NT2/D1 (cell line): ENCODE measurements at regions not wholly inside any gene's neighbourhood (a gene's known extent, or its start where the extent isn't known, plus 50 kb on each side); places are given as distances from the start of the nearest gene placed in this dataset.
"Not testable (repeated sequence)": the region's sequence is repeated elsewhere in the genome, so short reads cannot be mapped to it uniquely, and the experiment has no call there.

Source experiments
- DNase-seq: peaks from one replicate; pipeline ENCODE4 v3.0.0-alpha.2; 2011; ENCODE audit warnings: low read depth, low spot score
- H3K27me3 ChIP-seq: 2 replicates; pipeline ENCODE4 v1.6.0; 2011; ENCODE audit warnings: mild to moderate bottlenecking; ENCODE audit not compliant: insufficient read length, insufficient read depth
- H3K36me3 ChIP-seq: 2 replicates; pipeline ENCODE4 v1.6.1; 2011; ENCODE audit warnings: mild to moderate bottlenecking, low read length, mixed read lengths; ENCODE audit not compliant: insufficient read depth, insufficient read length
- H3K4me1 ChIP-seq: 2 replicates; pipeline ENCODE4 v1.5.1; 2011; ENCODE audit not compliant: insufficient read depth, insufficient read length
- H3K4me3 ChIP-seq: 2 replicates; pipeline ENCODE4 v1.5.1; 2011; ENCODE audit warnings: low read depth; ENCODE audit not compliant: insufficient read length
- H3K9ac ChIP-seq: 2 replicates; pipeline ENCODE4 v1.6.0; 2011; ENCODE audit warnings: low read depth; ENCODE audit not compliant: insufficient read length
- H3K9me3 ChIP-seq: 2 replicates; pipeline ENCODE4 v1.5.1; 2011; ENCODE audit warnings: mild to moderate bottlenecking, low read length; ENCODE audit not compliant: insufficient read depth
- SUZ12 ChIP-seq: IDR thresholded peaks from 2 replicates; pipeline ENCODE4 v1.6.1; 2011; ENCODE audit not compliant: insufficient read length, insufficient read depth; ENCODE audit errors: extremely low read depth
- YY1 ChIP-seq: IDR thresholded peaks from 2 replicates; pipeline ENCODE4 v1.6.1; 2011; ENCODE audit not compliant: insufficient read length, insufficient read depth
- ZNF274 ChIP-seq: IDR thresholded peaks from 2 replicates; pipeline ENCODE4 v1.6.1; 2011; ENCODE audit warnings: mild to moderate bottlenecking, low read depth, low read length

GRCh38 chr21:38900499-38900898, 94.8 kb downstream of the ETS2 start:
- TF ChIP-seq YY1 (no peak), SUZ12 (no peak), ZNF274 (no peak)
- Histone ChIP-seq H3K36me3 (no peaks in the 10 kb centered on the region), H3K4me1 (no peaks in the 10 kb centered on the region), H3K9me3 (no peaks in the 10 kb centered on the region; the same call in 1 of the 2 replicates), H3K9ac (no peak overlapping the region), H3K27me3 (no peaks in the 10 kb centered on the region), H3K4me3 (no peak overlapping the region)
- DNase-seq, result no peak

- not testable (repeated sequence) for H3K27me3 ChIP-seq, H3K9me3 ChIP-seq, DNase-seq, H3K9ac ChIP-seq, H3K4me1 ChIP-seq, H3K4me3 ChIP-seq, H3K36me3 ChIP-seq
Measured at GRCh38 chr21:38899985-38900384, 94.3 kb downstream of the ETS2 start.

GRCh38 chr21:38899277-38899947, 93.7 kb downstream of the ETS2 start:
- Histone ChIP-seq H3K27me3 (no peaks in the 10 kb centered on the region), H3K9ac (no peak overlapping the region), H3K4me3 (no peak overlapping the region), H3K36me3 (no peaks in the 10 kb centered on the region), H3K4me1 (no peaks in the 10 kb centered on the region), H3K9me3 (no peaks in the 10 kb centered on the region; the same call in 1 of the 2 replicates)
- DNase-seq, result no peak
- TF ChIP-seq SUZ12 (no peak), ZNF274 (no peak), YY1 (no peak)

GRCh38 chr21:38898422-38899096, 92.8 kb downstream of the ETS2 start:
- no peaks in the 10 kb centered on the region for H3K4me1 ChIP-seq
- H3K36me3 ChIP-seq, result no peaks in the 10 kb centered on the region
- no peaks in the 10 kb centered on the region; the same call in 1 of the 2 replicates for H3K9me3 ChIP-seq
- H3K27me3 ChIP-seq, result no peaks in the 10 kb centered on the region
- TF ChIP-seq SUZ12 (no peak), YY1 (no peak), ZNF274 (no peak)
- no peak overlapping the region for H3K4me3 ChIP-seq
- no peak for DNase-seq
- no peak overlapping the region for H3K9ac ChIP-seq

GRCh38 chr21:38897532-38898421, 92.0 kb downstream of the ETS2 start:
- no peak overlapping the region for H3K9ac ChIP-seq
- H3K4me3 ChIP-seq, result no peak overlapping the region
- no peaks in the 10 kb centered on the region for H3K36me3 ChIP-seq
- H3K4me1 ChIP-seq, result no peaks in the 10 kb centered on the region
- no peaks in the 10 kb centered on the region for H3K27me3 ChIP-seq
- no peak for DNase-seq
- no peak for TF ChIP-seq YY1
- TF ChIP-seq SUZ12, result no peak
- no peak for TF ChIP-seq ZNF274
- no peaks in the 10 kb centered on the region; the same call in 1 of the 2 replicates for H3K9me3 ChIP-seq

- Histone ChIP-seq H3K27me3 (no peaks in the 10 kb centered on the region), H3K9me3 (no peaks in the 10 kb centered on the region), H3K4me1 (no peaks in the 10 kb centered on the region), H3K36me3 (no peaks in the 10 kb centered on the region), H3K9ac (no peak overlapping the region), H3K4me3 (no peak overlapping the region)
- DNase-seq, result no peak
- TF ChIP-seq ZNF274 (no peak), YY1 (no peak), SUZ12 (no peak)
Measured at GRCh38 chr21:38894899-38895298, 89.2 kb downstream of the ETS2 start.
